Esophagus squamous epithelium (tissue), 4 donors: ENCODE measurements at regions not wholly inside any gene's neighbourhood (a gene's known extent, or its start where the extent isn't known, plus 50 kb on each side); places are given as distances from the start of the nearest gene placed in this dataset.

Source experiments
- CTCF ChIP-seq, 6 experiments: fragments of 450-650 bp in 4 of 6; fragments of 200-600 bp in 2 of 6; sonication (generic) in 2 of 6; IDR thresholded peaks; one replicate each; pipeline ENCODE4 v1.5.1; 2016 to 2019; ENCODE audit warnings: antibody characterized with exemption in 6 of 6, mild to moderate bottlenecking in 4 of 6, moderate library complexity in 4 of 6
- POLR2A ChIP-seq, 4 donors: fragments of 450-650 bp; IDR thresholded peaks; one replicate each; pipeline ENCODE4 v1.6.1; 2017; ENCODE audit warnings: antibody characterized with exemption in 4 of 4, mild to moderate bottlenecking in 4 of 4, moderate library complexity in 3 of 4

GRCh38 chr18:23077493-23078256 is 57.6 kb upstream of the CABLES1 start:
- TF ChIP-seq POLR2A (IDR thresholded peaks at IDR 0.05) (no peak), CTCF (IDR thresholded peaks at IDR 0.05) (peak in 2 of 6 experiments; percentile 39 to 50)
